Fibroblast of villous mesenchyme (primary cell): ENCODE measurements at regions not wholly inside any gene's neighbourhood (a gene's known extent, or its start where the extent isn't known, plus 50 kb on each side); places are given as distances from the start of the nearest gene placed in this dataset.
"Not testable (repeated sequence)": the region's sequence is repeated elsewhere in the genome, so short reads cannot be mapped to it uniquely, and the experiment has no call there.

Experiments
- DNase-seq: peaks from one replicate; pipeline ENCODE4 v3.0.0-alpha.2; 2010; ENCODE audit warnings: low read depth
- H3K4me3 ChIP-seq: 2 replicates; pipeline ENCODE4 v1.5.1; 2011; ENCODE audit warnings: low read depth, mild to moderate bottlenecking, low read length
- TF ChIP-seq, protein P1 (sequence below): IDR thresholded peaks from 2 replicates; pipeline ENCODE4 v1.5.1; 2012; ENCODE audit warnings: low read depth, mild to moderate bottlenecking, low read length; ENCODE audit not compliant: insufficient read depth

DNA sequence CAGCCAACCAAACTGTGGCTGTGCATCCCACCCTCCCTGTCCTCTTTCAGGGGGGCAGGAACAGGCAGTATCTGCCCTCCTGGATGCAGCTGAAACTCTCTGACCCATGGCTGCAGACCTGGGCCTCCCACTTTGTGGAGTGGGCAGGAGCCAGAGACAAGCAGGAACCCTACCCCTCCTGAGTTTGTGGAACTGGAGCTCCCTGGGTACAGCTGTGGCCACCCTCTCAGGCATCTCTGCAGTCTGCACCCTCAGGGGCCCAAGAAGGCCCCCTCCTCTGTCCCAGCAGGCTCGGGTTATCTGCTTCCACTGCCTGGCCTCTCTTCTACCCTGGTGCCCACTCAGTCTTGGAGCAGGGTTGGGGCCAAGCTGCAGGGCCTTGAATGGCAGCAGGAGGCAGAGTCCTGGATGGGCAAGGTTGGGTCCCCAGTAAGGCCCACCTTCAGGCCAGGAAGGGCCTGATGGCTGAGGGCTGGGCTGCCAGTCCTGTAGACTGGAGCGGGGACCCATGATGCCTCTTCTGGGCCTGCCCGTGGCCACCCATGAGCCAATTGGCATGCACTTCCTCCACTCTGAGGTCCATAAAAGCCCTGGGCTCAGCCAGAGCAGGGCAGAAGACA is 619.9 kb downstream of the KIF4B start:
- TF ChIP-seq, protein P1, sequence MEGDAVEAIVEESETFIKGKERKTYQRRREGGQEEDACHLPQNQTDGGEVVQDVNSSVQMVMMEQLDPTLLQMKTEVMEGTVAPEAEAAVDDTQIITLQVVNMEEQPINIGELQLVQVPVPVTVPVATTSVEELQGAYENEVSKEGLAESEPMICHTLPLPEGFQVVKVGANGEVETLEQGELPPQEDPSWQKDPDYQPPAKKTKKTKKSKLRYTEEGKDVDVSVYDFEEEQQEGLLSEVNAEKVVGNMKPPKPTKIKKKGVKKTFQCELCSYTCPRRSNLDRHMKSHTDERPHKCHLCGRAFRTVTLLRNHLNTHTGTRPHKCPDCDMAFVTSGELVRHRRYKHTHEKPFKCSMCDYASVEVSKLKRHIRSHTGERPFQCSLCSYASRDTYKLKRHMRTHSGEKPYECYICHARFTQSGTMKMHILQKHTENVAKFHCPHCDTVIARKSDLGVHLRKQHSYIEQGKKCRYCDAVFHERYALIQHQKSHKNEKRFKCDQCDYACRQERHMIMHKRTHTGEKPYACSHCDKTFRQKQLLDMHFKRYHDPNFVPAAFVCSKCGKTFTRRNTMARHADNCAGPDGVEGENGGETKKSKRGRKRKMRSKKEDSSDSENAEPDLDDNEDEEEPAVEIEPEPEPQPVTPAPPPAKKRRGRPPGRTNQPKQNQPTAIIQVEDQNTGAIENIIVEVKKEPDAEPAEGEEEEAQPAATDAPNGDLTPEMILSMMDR: no peak
- no peak for DNase-seq

DNA sequence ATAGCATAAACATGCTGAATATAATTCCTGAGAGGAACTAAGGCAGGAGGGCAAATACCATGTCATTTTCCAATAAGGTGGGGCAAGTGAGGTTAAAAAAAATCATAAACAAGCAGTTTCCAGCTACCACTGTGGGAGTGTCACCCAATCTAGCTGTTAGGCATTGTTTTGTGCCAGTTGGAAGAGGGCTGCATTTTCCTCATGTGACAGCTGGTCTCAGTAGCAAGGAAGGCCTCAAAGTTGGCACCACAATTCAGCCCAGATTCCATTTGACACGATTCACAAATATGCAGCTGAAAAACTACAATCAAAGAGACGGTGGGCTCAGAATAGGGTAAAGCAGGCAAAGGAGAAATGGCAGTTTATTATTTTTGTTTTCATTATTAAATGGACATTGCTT is 636.1 kb downstream of the KIF4B start:
- DNase-seq: no peak

More for the DNA sequence above, 619.9 kb downstream of the KIF4B start:
- no peak overlapping the region for H3K4me3 ChIP-seq

DNA sequence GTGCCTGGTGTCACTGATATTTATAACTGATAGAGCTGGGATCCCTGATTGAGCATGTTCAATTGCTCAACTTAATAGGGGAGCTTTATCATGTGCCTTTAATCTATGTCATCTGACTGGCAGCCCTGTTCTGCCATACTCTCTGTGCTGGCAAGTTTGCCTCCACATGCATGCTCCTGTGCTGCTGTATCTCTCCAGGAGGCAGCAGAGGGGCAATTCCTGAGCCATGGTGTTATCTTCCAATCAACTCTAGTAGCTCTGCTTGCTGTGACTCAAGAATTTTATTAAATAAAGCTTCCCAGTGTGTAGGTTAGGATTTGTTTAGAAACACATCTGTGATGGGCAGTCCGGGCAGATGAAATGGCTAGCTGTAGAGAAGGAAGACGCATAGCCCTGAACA is 642.0 kb downstream of the KIF4B start:
- H3K4me3 ChIP-seq: no peak overlapping the region
- DNase-seq: no peak
- TF ChIP-seq, protein P1: no peak

More for the DNA sequence above, 636.1 kb downstream of the KIF4B start:
- TF ChIP-seq, protein P1: no peak
- H3K4me3 ChIP-seq: no peak overlapping the region

GRCh38 chr5:155661859-155662258 is 648.3 kb downstream of the KIF4B start:
- no peak overlapping the region for H3K4me3 ChIP-seq
- TF ChIP-seq, protein P1: no peak
- DNase-seq: no peak

DNA sequence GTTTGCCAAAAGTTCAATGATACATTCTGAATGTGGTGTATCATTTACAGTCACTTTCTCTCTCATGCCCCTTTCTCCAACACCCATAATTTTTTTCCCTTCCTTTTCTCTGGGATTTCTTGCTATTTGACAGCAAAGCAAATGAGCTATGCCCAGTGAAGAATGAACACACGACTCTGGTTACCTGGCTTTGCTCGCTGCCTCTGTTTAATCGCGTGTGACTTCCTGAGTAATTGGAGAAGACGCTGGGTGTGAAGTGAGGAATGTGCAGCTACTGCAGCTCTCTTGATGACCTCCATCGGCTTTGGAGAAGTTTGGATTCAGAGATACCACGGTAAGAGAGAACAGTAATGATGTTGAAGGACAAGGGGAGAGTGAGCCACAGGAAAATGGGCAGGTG is 651.8 kb downstream of the KIF4B start:
- H3K4me3 ChIP-seq: no peak overlapping the region
- TF ChIP-seq, protein P1: no peak
- DNase-seq: no peak

DNA sequence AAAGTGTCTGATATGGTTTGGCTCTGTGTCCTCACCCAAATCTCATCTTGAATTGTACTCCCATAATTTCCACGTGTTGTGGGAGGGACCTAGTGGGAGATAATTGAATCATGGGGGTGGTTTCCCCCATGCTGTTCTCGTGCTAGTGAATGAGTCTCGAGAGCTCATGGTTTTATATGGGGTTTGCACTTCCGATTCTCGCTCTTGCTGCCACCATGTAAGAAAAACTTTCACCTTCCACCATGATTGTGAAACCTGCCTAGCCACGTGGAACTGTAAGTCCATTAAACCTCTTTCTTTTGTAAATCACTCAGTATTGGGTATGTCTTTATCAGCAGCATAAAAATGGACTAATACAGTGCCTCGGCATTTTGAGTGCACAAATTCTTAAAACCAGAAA is 655.0 kb upstream of the SGCD start:
- not testable (repeated sequence) for DNase-seq, H3K4me3 ChIP-seq

DNA sequence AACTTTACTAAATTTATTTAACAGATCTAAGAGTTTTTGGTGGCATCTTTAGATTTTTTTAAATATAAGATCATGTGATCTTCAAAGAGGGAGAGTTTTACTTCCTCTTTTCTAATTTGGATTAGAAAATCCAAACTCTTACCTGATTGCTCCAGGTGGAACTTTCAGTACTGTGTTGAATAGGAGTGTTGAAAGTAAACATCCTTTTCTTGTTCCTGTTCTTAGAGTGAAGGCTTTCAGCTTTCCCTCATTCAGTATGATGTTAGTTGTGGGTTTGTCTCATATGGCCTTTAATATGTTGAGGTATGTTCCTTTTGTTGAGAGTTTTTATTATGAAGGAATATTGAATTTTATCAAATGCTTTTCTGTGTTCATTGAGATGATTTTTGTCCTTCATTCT is 650.0 kb upstream of the SGCD start:
- no peak overlapping the region for H3K4me3 ChIP-seq
- DNase-seq: no peak
- TF ChIP-seq, protein P1: no peak
